ENCODE measurements at regions not wholly inside any gene's neighbourhood (a gene's known extent, or its start where the extent isn't known, plus 50 kb on each side); places are given as distances from the start of the nearest gene placed in this dataset.

- peaks cover 14% of the 10 kb centered on the region for H3K4me1 Mint-ChIP-seq (ENCODE audit: unreplicated experiment)
- no peaks in the 10 kb centered on the region for H3K36me3 Mint-ChIP-seq
- no peak for DNase-seq (ENCODE audit: extremely low spot score, unreplicated experiment)
- no peak for TF ChIP-seq CTCF (conservative IDR thresholded peaks at IDR 0.05)
- no peaks in the 10 kb centered on the region for H3K9me3 Mint-ChIP-seq
- no peak overlapping the region for H3K27ac Mint-ChIP-seq
- H3K4me3 Mint-ChIP-seq: no peak overlapping the region
- peaks cover 10% of the 10 kb centered on the region for H3K27me3 Mint-ChIP-seq
These were observed 248.8 kb downstream of the DLL1 start for GRCh38 chr6:170042123-170042522.

- H3K4me3 Mint-ChIP-seq: no peak overlapping the region
- no peak for DNase-seq (ENCODE audit: extremely low spot score, unreplicated experiment)
- H3K27me3 Mint-ChIP-seq: peaks cover 10% of the 10 kb centered on the region
- no peaks in the 10 kb centered on the region for H3K9me3 Mint-ChIP-seq
- H3K4me1 Mint-ChIP-seq (ENCODE audit: unreplicated experiment): peaks cover 14% of the 10 kb centered on the region
- no peaks in the 10 kb centered on the region for H3K36me3 Mint-ChIP-seq
- no peak for TF ChIP-seq CTCF (conservative IDR thresholded peaks at IDR 0.05)
- no peak overlapping the region for H3K27ac Mint-ChIP-seq
These were observed 249.4 kb downstream of the DLL1 start for GRCh38 chr6:170041526-170041925.

DNA sequence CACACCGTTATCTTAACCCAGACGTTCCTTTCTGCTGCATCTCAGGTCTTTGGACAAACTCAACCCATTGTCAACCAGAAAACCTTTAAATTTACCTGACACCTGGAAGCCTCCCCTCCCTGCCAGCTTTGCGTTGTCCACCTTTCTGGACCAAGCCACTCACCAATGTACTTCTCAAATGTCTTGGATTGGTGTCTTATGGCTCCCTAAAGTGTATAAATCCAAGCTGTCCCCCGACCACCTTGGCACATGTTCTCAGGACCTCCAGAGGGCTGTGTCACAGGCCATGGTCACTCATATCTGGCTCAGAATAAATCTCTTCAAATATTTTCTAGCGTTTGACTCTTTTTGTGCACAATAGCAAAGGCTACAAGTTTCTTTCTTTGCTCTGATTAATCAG is 250.0 kb downstream of the DLL1 start:
- no peaks in the 10 kb centered on the region for H3K36me3 Mint-ChIP-seq
- H3K4me3 Mint-ChIP-seq: no peak overlapping the region
- DNase-seq (ENCODE audit: extremely low spot score, unreplicated experiment): no peak
- peaks cover 10% of the 10 kb centered on the region for H3K27me3 Mint-ChIP-seq
- no peak for TF ChIP-seq CTCF (conservative IDR thresholded peaks at IDR 0.05)
- peaks cover 14% of the 10 kb centered on the region for H3K4me1 Mint-ChIP-seq (ENCODE audit: unreplicated experiment)
- no peaks in the 10 kb centered on the region for H3K9me3 Mint-ChIP-seq
- H3K27ac Mint-ChIP-seq: peak overlapping the region; percentile 39

- Mint-ChIP-seq H3K4me3 (no peak overlapping the region), H3K9me3 (no peaks in the 10 kb centered on the region), H3K36me3 (no peaks in the 10 kb centered on the region), H3K27ac (no peak overlapping the region), H3K4me1 (ENCODE audit: unreplicated experiment) (peaks cover 14% of the 10 kb centered on the region), H3K27me3 (peaks cover 7% of the 10 kb centered on the region)
- no peak for DNase-seq (ENCODE audit: extremely low spot score, unreplicated experiment)
- no peak for TF ChIP-seq CTCF (conservative IDR thresholded peaks at IDR 0.05)
These were observed 250.8 kb downstream of the DLL1 start for GRCh38 chr6:170040115-170040500.

GRCh38 chr6:170039156-170040114 is 251.4 kb downstream of the DLL1 start:
- H3K9me3 Mint-ChIP-seq: no peaks in the 10 kb centered on the region
- H3K27ac Mint-ChIP-seq: no peak overlapping the region
- H3K27me3 Mint-ChIP-seq: peaks cover 6% of the 10 kb centered on the region
- H3K36me3 Mint-ChIP-seq: no peaks in the 10 kb centered on the region
- no peak for DNase-seq (ENCODE audit: extremely low spot score, unreplicated experiment)
- no peak overlapping the region for H3K4me3 Mint-ChIP-seq
- TF ChIP-seq CTCF (conservative IDR thresholded peaks at IDR 0.05): no peak
- peaks cover 14% of the 10 kb centered on the region for H3K4me1 Mint-ChIP-seq (ENCODE audit: unreplicated experiment)

Data from type B pancreatic cell (in vitro differentiated cells).